ENCODE measurements at regions not wholly inside any gene's neighbourhood (a gene's known extent, or its start where the extent isn't known, plus 50 kb on each side); places are given as distances from the start of the nearest gene placed in this dataset.

GRCh38 chr4:171203425-171203824 lies 609.8 kb upstream of the GALNTL6 start:
- Histone ChIP-seq H3K4me3 (no peak overlapping the region), H3K27me3 (no peaks in the 10 kb centered on the region), H3K36me3 (no peaks in the 10 kb centered on the region), H3K9me3 (no peaks in the 10 kb centered on the region), H3K27ac (no peak overlapping the region), H3K4me1 (no peaks in the 10 kb centered on the region)
- intact Hi-C loops (cut with DNase I; ENCODE audit: low total_unique reads), result no loop called here
- DNase-seq (ENCODE audit: low spot score in 2 of 2), result no peak
- TF ChIP-seq CTCF (IDR thresholded peaks at IDR 0.05), result no peak
- TF ChIP-seq POLR2A (IDR thresholded peaks at IDR 0.05), result no peak
- TF ChIP-seq POLR2AphosphoS5 (IDR thresholded peaks at IDR 0.05), result no peak

- DNase-seq (ENCODE audit: low spot score in 2 of 2), result no peak
- H3K27me3 ChIP-seq, result no peaks in the 10 kb centered on the region
- intact Hi-C loops (cut with DNase I; ENCODE audit: low total_unique reads), result no loop called here
- TF ChIP-seq POLR2A (IDR thresholded peaks at IDR 0.05) (no peak), CTCF (IDR thresholded peaks at IDR 0.05) (no peak), POLR2AphosphoS5 (IDR thresholded peaks at IDR 0.05) (no peak)
- H3K27ac ChIP-seq, result no peak overlapping the region
- H3K4me3 ChIP-seq, result no peak overlapping the region
- no peaks in the 10 kb centered on the region for H3K4me1 ChIP-seq
- H3K36me3 ChIP-seq, result no peaks in the 10 kb centered on the region
- H3K9me3 ChIP-seq, result no peaks in the 10 kb centered on the region
Observed at GRCh38 chr4:171202908-171203307, 610.3 kb upstream of the GALNTL6 start.

- H3K27ac ChIP-seq, result no peak overlapping the region
- no peak overlapping the region for H3K4me3 ChIP-seq
- H3K27me3 ChIP-seq, result no peaks in the 10 kb centered on the region
- intact Hi-C loops (cut with DNase I; ENCODE audit: low total_unique reads), result no loop called here
- no peaks in the 10 kb centered on the region for H3K36me3 ChIP-seq
- no peaks in the 10 kb centered on the region for H3K9me3 ChIP-seq
- DNase-seq (ENCODE audit: low spot score in 2 of 2), result no peak
- no peaks in the 10 kb centered on the region for H3K4me1 ChIP-seq
- no peak for TF ChIP-seq POLR2A (IDR thresholded peaks at IDR 0.05)
- TF ChIP-seq CTCF (IDR thresholded peaks at IDR 0.05), result no peak
- no peak for TF ChIP-seq POLR2AphosphoS5 (IDR thresholded peaks at IDR 0.05)
Observed at GRCh38 chr4:171186700-171187099, 626.5 kb upstream of the GALNTL6 start.

GRCh38 chr4:171181090-171181489 lies 632.1 kb upstream of the GALNTL6 start:
- DNase-seq (ENCODE audit: low spot score in 2 of 2), result no peak
- TF ChIP-seq POLR2AphosphoS5 (IDR thresholded peaks at IDR 0.05) (no peak), POLR2A (IDR thresholded peaks at IDR 0.05) (no peak), CTCF (IDR thresholded peaks at IDR 0.05) (no peak)
- no peak overlapping the region for H3K4me3 ChIP-seq
- intact Hi-C loops (cut with DNase I; ENCODE audit: low total_unique reads), result no loop called here
- H3K9me3 ChIP-seq, result no peaks in the 10 kb centered on the region
- H3K27ac ChIP-seq, result no peak overlapping the region
- no peaks in the 10 kb centered on the region for H3K4me1 ChIP-seq
- no peaks in the 10 kb centered on the region for H3K27me3 ChIP-seq
- H3K36me3 ChIP-seq, result no peaks in the 10 kb centered on the region

GRCh38 chr4:171170671-171171070 lies 642.5 kb upstream of the GALNTL6 start:
- H3K27ac ChIP-seq, result no peak overlapping the region
- H3K9me3 ChIP-seq, result peaks cover 5 to 31% of the 10 kb centered on the region in 2 donors
- intact Hi-C loops (cut with DNase I; ENCODE audit: low total_unique reads), result no loop called here
- no peak overlapping the region for H3K4me3 ChIP-seq
- H3K27me3 ChIP-seq, result no peaks in the 10 kb centered on the region
- no peak for DNase-seq (ENCODE audit: low spot score in 2 of 2)
- H3K36me3 ChIP-seq, result no peaks in the 10 kb centered on the region
- TF ChIP-seq CTCF (IDR thresholded peaks at IDR 0.05) (no peak), POLR2AphosphoS5 (IDR thresholded peaks at IDR 0.05) (no peak), POLR2A (IDR thresholded peaks at IDR 0.05) (no peak)
- H3K4me1 ChIP-seq, result no peaks in the 10 kb centered on the region

All from breast epithelium (tissue), 4 donors.